Urothelium cell line (cell line): ENCODE measurements at regions not wholly inside any gene's neighbourhood (a gene's known extent, or its start where the extent isn't known, plus 50 kb on each side); places are given as distances from the start of the nearest gene placed in this dataset.

Experiments used
- DNase-seq: peaks from one replicate; pipeline ENCODE4 v3.0.0; 2011; ENCODE audit warnings: low spot score, mixed read lengths
- FAIRE-seq: peaks from 2 replicates; lab custom pipeline; 2011; peaks lifted over from hg19 to GRCh38; lab: Jason Lieb, UNC

- no peak for DNase-seq
- no peak for FAIRE-seq
These were observed 466.4 kb downstream of the TDRD15 start for GRCh38 chr2:21590026-21590690.

GRCh38 chr2:21591926-21592325 is 468.2 kb downstream of the TDRD15 start:
- FAIRE-seq (no peak), DNase-seq (no peak)

- no peak for FAIRE-seq
These were observed 475.6 kb downstream of the TDRD15 start for GRCh38 chr2:21599417-21599816.

GRCh38 chr2:21602789-21603188 is 479.0 kb downstream of the TDRD15 start:
- FAIRE-seq (no peak), DNase-seq (no peak)

More at GRCh38 chr2:21599417-21599816, 475.6 kb downstream of the TDRD15 start:
- no peak for DNase-seq

DNA sequence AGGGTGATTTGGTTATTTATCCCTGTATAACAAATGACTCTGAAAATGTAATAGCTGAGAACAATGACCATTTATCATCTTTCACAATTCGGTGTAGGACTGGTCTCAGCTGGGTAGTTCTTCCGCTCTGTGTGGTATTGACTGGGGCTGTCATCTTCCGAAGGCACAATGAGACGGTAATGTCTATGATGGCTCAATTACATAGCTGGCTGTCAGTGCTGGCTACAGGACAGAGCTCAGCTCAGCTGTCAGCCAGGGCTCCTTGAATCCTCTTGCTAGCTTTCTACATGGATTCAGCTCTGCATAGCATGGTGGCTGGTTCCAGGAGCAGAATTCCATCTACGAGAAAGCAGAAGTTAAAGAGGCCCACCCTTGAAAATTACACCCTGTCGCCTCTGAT is 483.8 kb downstream of the TDRD15 start:
- FAIRE-seq: no peak
- DNase-seq: no peak

DNA sequence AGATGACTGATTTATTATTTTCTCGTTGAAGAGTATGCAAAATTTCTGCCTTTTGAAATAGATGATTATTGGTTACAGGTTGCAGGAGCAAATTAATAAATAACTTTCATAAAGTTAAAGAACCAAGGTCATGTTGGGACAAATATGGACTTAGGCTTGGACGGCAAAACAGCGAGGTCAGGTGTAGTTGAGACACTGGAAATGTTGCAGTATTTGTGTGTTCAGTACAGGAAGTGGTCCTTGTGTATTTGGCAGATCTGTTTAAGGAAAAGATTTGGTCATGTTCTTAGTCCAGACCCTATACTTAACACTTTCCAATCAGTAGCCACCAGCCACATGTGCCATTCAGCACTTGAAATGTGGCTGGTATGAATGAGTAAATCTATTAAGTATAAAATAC is 486.5 kb downstream of the TDRD15 start:
- no peak for FAIRE-seq
- DNase-seq: no peak

DNA sequence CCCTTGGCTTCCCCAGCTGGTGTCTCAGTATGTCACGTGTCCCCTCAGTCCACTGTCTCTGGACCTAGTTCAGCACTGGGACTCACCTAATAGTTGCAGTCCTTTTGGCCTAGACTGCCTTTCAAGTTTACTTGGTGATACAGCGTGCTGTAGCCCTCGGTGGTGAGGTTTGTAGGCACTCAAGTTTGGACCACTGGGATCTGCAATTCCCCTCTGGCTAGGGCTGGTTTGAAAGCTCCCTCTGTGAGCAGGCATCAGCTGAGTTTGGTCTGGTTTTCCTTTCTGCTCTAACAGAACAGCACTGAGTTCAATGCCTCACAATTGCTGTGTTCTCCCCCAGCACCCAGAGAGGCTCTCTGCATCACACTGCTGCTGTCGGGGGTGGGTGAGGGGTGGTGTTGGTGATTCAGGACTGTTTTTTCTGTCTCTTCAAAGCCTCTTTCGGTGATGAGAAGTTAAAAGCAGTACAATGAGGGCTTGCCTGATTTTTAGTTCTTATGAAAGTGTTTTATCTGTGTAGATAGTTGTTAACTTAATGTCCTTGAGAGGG is 494.2 kb downstream of the TDRD15 start:
- no peak for DNase-seq
- no peak for FAIRE-seq

GRCh38 chr2:21620771-21621170 is 497.0 kb downstream of the TDRD15 start:
- no peak for FAIRE-seq

DNA sequence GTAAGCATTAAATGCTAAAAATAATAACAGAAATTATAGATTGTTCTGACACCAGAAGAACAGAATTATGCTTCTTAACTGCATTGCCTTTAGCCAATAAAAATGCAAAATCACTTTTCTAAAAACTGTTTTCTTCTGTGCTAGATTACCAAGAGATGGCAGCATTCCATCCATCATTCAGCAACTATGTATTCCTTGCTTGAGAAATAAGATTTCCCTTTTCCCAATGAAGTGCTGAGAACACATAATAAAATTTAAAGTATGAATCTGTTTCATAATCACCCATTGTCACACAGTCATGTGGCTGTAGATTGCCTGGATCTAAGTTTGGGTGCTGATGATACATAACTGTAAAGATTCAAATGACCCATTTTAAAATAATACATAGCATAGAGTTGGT is 504.2 kb downstream of the TDRD15 start:
- no peak for DNase-seq
- no peak for FAIRE-seq

More at GRCh38 chr2:21620771-21621170, 497.0 kb downstream of the TDRD15 start:
- no peak for DNase-seq

DNA sequence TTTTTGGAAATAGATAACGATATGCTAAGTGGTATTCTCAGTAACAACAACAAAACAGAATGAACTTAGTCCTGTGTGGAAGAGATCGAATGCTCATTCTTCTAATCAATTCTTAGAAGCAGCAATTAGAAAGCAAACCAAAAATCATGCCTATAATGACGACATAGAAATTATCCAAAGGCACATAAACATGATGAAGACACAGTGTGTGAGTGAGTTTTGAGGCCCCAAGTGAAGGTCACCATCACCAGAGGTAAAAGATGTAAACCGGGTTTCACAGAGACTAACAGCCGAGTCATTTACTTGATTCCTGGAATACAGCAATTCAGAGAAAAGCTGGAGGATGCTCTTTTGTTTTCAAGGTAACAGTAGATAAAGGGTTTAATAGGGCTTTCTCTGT is 509.2 kb downstream of the TDRD15 start:
- FAIRE-seq (no peak), DNase-seq (no peak)

GRCh38 chr2:21633466-21633865 is 509.7 kb downstream of the TDRD15 start:
- DNase-seq: no peak
- FAIRE-seq: no peak

DNA sequence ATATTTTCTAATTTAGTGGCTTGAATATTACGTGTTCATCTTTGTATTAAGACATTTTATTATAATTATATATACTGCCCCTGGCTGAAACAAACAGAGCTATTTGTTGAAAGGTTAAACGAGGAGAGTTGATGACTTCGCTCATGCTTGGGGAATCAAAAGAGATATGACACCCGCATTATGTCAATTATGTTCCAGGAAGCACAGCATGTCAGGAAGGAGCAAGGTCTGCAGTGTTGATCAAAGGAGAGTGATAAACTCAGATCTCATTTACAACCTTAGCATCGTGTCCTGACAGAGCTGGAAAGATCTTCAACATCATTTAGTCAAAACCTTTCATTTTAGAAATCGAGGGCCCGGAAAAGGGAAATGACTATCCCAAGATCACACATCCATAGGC is 510.1 kb downstream of the TDRD15 start:
- DNase-seq: no peak

GRCh38 chr2:21640046-21640445 is 516.3 kb downstream of the TDRD15 start:
- FAIRE-seq (no peak), DNase-seq (no peak)

More for the DNA sequence above, 510.1 kb downstream of the TDRD15 start:
- no peak for FAIRE-seq

- FAIRE-seq (peak; percentile 9), DNase-seq (peak; percentile 50)
These were observed 518.9 kb downstream of the TDRD15 start for GRCh38 chr2:21642647-21643046.

GRCh38 chr2:21643180-21643579 is 519.4 kb downstream of the TDRD15 start:
- DNase-seq: peak; percentile 47

DNA sequence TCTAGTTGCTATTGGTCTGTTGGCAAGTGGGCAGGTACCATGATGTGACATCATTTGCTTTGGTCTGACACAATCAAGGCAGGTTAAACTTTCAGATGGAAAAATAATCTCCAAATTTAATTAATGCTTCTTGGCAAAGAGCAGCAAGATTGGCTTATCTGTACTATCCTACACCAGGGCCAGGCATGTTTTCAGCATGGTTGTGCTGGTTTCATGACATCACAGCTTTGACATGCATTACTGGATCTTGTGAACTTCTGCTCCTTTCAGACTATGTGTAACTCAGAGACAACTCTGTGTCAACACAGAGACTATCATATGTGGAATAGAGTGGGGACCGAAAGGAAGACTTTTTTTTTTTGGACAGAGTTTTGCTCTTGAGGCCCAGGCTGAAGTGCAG is 520.5 kb downstream of the TDRD15 start:
- DNase-seq (no peak), FAIRE-seq (no peak)

More at GRCh38 chr2:21643180-21643579, 519.4 kb downstream of the TDRD15 start:
- no peak for FAIRE-seq

- FAIRE-seq: no peak
- no peak for DNase-seq
These were observed 522.6 kb downstream of the TDRD15 start for GRCh38 chr2:21646345-21646744.

DNA sequence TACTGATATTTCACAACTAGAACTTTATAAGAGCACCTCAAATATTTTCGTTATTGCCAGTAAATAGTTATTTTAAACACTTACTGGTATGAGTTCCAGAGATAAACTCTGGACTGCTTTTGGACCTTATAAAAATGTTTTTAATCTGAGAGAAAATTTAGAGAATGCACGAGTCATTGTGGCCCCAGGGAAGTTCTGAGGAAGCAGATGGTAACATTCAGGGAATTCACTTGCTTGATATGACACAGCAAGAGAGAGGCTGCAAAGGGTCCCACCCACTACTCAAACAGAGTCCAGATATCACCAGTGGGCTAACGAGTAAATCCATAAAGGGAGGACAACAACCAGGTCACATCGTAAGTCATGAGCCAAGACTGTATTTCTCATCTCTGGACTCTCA is 526.8 kb downstream of the TDRD15 start:
- DNase-seq: no peak
- no peak for FAIRE-seq

DNA sequence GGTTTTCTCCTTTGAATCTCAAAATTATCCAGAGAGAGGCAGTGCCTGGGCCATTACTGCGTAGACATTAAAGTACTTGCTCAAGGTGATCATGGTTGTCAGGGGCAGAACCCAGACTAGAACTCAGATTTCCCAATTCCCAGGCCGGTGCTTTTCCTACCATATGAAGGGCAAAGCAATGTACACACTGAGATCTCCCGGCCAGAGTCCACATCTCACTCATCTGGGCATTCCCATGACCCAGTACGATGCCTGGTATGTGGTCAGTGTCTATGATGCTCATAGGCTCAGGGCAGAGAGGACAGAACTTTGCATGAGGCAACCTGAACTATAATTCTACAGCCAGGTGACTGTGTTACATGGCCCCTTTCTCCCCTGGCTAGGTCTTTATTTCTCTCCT is 531.4 kb downstream of the TDRD15 start:
- DNase-seq (no peak), FAIRE-seq (no peak)

GRCh38 chr2:21656330-21657075 is 532.7 kb downstream of the TDRD15 start:
- FAIRE-seq: no peak
- no peak for DNase-seq

DNA sequence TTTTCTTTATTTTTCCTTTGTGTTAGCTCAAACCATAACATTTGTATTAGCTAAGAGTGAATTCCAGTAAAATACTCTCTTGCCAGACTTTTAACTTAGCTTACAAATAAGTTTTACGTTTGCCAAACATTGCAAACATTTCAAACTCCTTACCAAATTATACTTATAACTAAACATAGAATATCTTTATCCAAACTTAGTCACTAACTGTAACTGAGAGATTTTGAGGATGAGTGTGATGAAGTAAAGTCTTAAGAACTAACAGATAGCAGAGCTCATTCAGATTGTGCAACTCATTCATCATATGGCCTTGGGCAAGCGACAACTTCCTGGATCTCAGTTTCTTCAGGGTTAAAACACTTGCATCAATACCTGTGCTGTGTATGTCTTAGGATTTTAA is 533.7 kb downstream of the TDRD15 start:
- FAIRE-seq (no peak), DNase-seq (no peak)

GRCh38 chr2:21658269-21658668 is 534.5 kb downstream of the TDRD15 start:
- FAIRE-seq (no peak), DNase-seq (no peak)
